ENCODE measurements at regions not wholly inside any gene's neighbourhood (a gene's known extent, or its start where the extent isn't known, plus 50 kb on each side); places are given as distances from the start of the nearest gene placed in this dataset.

- TF ChIP-seq POLR2A (IDR thresholded peaks at IDR 0.05) (no peak), POLR2AphosphoS5 (IDR thresholded peaks at IDR 0.05; ENCODE audit: insufficient read depth in 1 of 2, low read depth in 1 of 2) (no peak)
- TF ChIP-seq, protein P1, sequence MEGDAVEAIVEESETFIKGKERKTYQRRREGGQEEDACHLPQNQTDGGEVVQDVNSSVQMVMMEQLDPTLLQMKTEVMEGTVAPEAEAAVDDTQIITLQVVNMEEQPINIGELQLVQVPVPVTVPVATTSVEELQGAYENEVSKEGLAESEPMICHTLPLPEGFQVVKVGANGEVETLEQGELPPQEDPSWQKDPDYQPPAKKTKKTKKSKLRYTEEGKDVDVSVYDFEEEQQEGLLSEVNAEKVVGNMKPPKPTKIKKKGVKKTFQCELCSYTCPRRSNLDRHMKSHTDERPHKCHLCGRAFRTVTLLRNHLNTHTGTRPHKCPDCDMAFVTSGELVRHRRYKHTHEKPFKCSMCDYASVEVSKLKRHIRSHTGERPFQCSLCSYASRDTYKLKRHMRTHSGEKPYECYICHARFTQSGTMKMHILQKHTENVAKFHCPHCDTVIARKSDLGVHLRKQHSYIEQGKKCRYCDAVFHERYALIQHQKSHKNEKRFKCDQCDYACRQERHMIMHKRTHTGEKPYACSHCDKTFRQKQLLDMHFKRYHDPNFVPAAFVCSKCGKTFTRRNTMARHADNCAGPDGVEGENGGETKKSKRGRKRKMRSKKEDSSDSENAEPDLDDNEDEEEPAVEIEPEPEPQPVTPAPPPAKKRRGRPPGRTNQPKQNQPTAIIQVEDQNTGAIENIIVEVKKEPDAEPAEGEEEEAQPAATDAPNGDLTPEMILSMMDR (IDR thresholded peaks at IDR 0.05), result no peak
- no peak for DNase-seq (ENCODE audit: extremely low spot score in 2 of 2)
- no peaks in the 10 kb centered on the region for H3K9me3 ChIP-seq
- H3K27me3 ChIP-seq, result no peaks in the 10 kb centered on the region
- peaks cover 5% of the 10 kb centered on the region for H3K4me1 ChIP-seq
- no peak overlapping the region for H3K27ac ChIP-seq
- H3K4me3 ChIP-seq, result no peak overlapping the region
- intact Hi-C loops (cut with DNase I), result no loop called here
- no peaks in the 10 kb centered on the region for H3K36me3 ChIP-seq
Observed at GRCh38 chr6:79864421-79864820, 82.9 kb downstream of the ELOVL4 start.

DNA sequence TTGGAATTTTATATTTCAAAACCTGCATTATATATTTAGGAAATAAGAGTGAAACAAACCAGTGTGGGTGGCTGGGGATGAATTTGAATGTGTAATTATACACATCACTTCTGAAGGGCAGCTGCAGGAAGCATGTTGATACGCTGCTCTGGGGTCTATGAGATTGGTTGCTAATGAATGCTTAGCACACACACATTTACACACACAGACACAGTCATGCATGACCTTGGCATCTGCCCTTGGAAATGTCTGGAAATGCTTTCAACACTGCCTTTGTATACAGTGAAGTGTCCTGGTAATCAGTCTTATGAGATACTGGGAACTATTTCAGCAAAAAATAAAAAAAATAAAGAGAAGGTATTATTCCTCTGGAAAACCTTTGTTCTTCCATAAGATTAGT, 83.4 kb downstream of the ELOVL4 start:
- Histone ChIP-seq H3K4me1 (peaks cover 5% of the 10 kb centered on the region), H3K27ac (no peak overlapping the region), H3K4me3 (no peak overlapping the region), H3K9me3 (no peaks in the 10 kb centered on the region), H3K27me3 (no peaks in the 10 kb centered on the region), H3K36me3 (no peaks in the 10 kb centered on the region)
- intact Hi-C loops (cut with DNase I), result no loop called here
- TF ChIP-seq POLR2A (IDR thresholded peaks at IDR 0.05), result no peak
- no peak for TF ChIP-seq POLR2AphosphoS5 (IDR thresholded peaks at IDR 0.05; ENCODE audit: insufficient read depth in 1 of 2, low read depth in 1 of 2)
- TF ChIP-seq, protein P1 (IDR thresholded peaks at IDR 0.05), result no peak
- DNase-seq (ENCODE audit: extremely low spot score in 2 of 2), result no peak

GRCh38 chr6:79863566-79863965, 83.8 kb downstream of the ELOVL4 start:
- Histone ChIP-seq H3K27ac (no peak overlapping the region), H3K9me3 (no peaks in the 10 kb centered on the region), H3K36me3 (no peaks in the 10 kb centered on the region), H3K27me3 (no peaks in the 10 kb centered on the region), H3K4me1 (peaks cover 5% of the 10 kb centered on the region), H3K4me3 (no peak overlapping the region)
- no peak for TF ChIP-seq POLR2A (IDR thresholded peaks at IDR 0.05)
- TF ChIP-seq POLR2AphosphoS5 (IDR thresholded peaks at IDR 0.05; ENCODE audit: insufficient read depth in 1 of 2, low read depth in 1 of 2), result no peak
- TF ChIP-seq, protein P1 (IDR thresholded peaks at IDR 0.05), result no peak
- DNase-seq (ENCODE audit: extremely low spot score in 2 of 2), result no peak
- intact Hi-C loops (cut with DNase I), result no loop called here

- Histone ChIP-seq H3K36me3 (no peaks in the 10 kb centered on the region), H3K4me3 (no peak overlapping the region), H3K27me3 (no peaks in the 10 kb centered on the region), H3K9me3 (no peaks in the 10 kb centered on the region), H3K27ac (no peak overlapping the region), H3K4me1 (peaks cover under 1% of the 10 kb centered on the region)
- no peak for DNase-seq (ENCODE audit: extremely low spot score in 2 of 2)
- TF ChIP-seq POLR2A (IDR thresholded peaks at IDR 0.05), result no peak
- TF ChIP-seq POLR2AphosphoS5 (IDR thresholded peaks at IDR 0.05; ENCODE audit: insufficient read depth in 1 of 2, low read depth in 1 of 2), result no peak
- TF ChIP-seq, protein P1 (IDR thresholded peaks at IDR 0.05), result no peak
- intact Hi-C loops (cut with DNase I), result no loop called here
Observed at GRCh38 chr6:79862711-79863110, 84.6 kb downstream of the ELOVL4 start.

GRCh38 chr6:79862126-79862525, 85.2 kb downstream of the ELOVL4 start:
- H3K36me3 ChIP-seq, result no peaks in the 10 kb centered on the region
- intact Hi-C loops (cut with DNase I), result no loop called here
- DNase-seq (ENCODE audit: extremely low spot score in 2 of 2), result no peak
- H3K27ac ChIP-seq, result no peak overlapping the region
- H3K4me1 ChIP-seq, result no peaks in the 10 kb centered on the region
- TF ChIP-seq, protein P1 (IDR thresholded peaks at IDR 0.05), result no peak
- TF ChIP-seq POLR2A (IDR thresholded peaks at IDR 0.05), result no peak
- no peak for TF ChIP-seq POLR2AphosphoS5 (IDR thresholded peaks at IDR 0.05; ENCODE audit: insufficient read depth in 1 of 2, low read depth in 1 of 2)
- no peak overlapping the region for H3K4me3 ChIP-seq
- H3K9me3 ChIP-seq, result no peaks in the 10 kb centered on the region
- no peaks in the 10 kb centered on the region for H3K27me3 ChIP-seq

Measured in vagina (tissue), 2 donors.